Vagina (tissue), 2 donors: ENCODE measurements at regions not wholly inside any gene's neighbourhood (a gene's known extent, or its start where the extent isn't known, plus 50 kb on each side); places are given as distances from the start of the nearest gene placed in this dataset. TPM values are rescaled to one million over a fixed set of nuclear protein-coding genes. Genes with fewer than 3 reads are reported as not detected.

Source experiments
- DNase-seq, 2 donors: peaks; one replicate each; pipeline ENCODE4 v3.0.0-alpha.2; 2017; ENCODE audit errors: extremely low spot score in 2 of 2
- H3K27ac ChIP-seq: fragments of 200-600 bp; sonication (generic); one replicate; pipeline ENCODE4 v1.5.1; 2019
- H3K27me3 ChIP-seq: fragments of 200-600 bp; sonication (generic); one replicate; pipeline ENCODE4 v1.5.1; 2019
- H3K36me3 ChIP-seq, 2 donors: fragments of 200-600 bp; sonication (generic); one replicate each; pipeline ENCODE4 v1.5.1; 2017 to 2019
- H3K4me1 ChIP-seq: fragments of 200-600 bp; sonication (generic); one replicate; pipeline ENCODE4 v1.5.1; 2019
- H3K4me3 ChIP-seq, 2 donors: fragments of 200-600 bp; sonication (generic); 1 replicate in 1 of 2; 2 replicates in 1 of 2; pipeline ENCODE4 v1.5.1; 2016 to 2019
- H3K9me3 ChIP-seq: fragments of 200-600 bp; sonication (generic); one replicate; pipeline ENCODE4 v1.5.1; 2019
- CTCF ChIP-seq, 3 experiments: fragments of 450-650 bp in 2 of 3; fragments of 200-600 bp in 1 of 3; sonication (generic) in 1 of 3; IDR thresholded peaks; one replicate each; pipeline ENCODE4 v1.5.1; 2017 to 2019; ENCODE audit warnings: antibody characterized with exemption in 3 of 3, mild to moderate bottlenecking in 2 of 3, moderate library complexity in 2 of 3
- POLR2A ChIP-seq, 2 donors: fragments of 450-650 bp; IDR thresholded peaks; one replicate each; pipeline ENCODE4 v1.6.1; 2017; ENCODE audit warnings: antibody characterized with exemption in 2 of 2, mild to moderate bottlenecking in 2 of 2, moderate library complexity in 2 of 2
- POLR2AphosphoS5 ChIP-seq, 2 donors: sonication (generic); formaldehyde crosslinking; IDR thresholded peaks; one replicate each; pipeline ENCODE4 v1.9.0; 2017; ENCODE audit warnings: antibody characterized with exemption in 2 of 2, mild to moderate bottlenecking in 2 of 2, low read depth in 1 of 2; ENCODE audit not compliant: insufficient read depth in 1 of 2
- intact Hi-C: fragments of 100-400 bp; cut with DNase I; formaldehyde crosslinking; loops from one replicate; pipeline ENCODE4 v1.15.1; 2023
- small RNA-seq: library from RNA; depleted of rRNA; stranded (forward); fragments of <200 nt; gene quantifications from one replicate; pipeline ENCODE3, GENCODE V24; 2016

DNA sequence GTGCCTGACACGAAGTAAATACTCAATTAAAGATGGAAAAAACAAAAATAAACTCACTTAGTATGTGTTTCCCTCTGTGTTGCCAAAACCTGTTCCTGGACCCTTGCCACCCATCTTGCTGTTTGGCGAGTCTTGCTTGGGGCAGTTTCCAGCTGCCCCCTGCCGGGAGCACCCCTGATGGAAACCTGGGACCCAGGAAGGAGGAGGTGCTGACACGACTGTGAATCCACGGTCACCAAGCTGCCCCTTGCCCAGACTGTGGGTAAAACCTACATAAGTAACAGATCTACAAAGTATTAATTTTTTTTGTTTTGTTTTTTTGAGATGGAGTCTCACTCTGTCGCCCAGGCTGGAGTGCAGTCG lies 50.1 kb upstream of the SIAH1 start:
- DNase-seq: no peak
- intact Hi-C loops: no loop called here
- Histone ChIP-seq H3K27ac (no peak overlapping the region), H3K9me3 (no peaks in the 10 kb centered on the region), H3K4me1 (no peaks in the 10 kb centered on the region), H3K27me3 (no peaks in the 10 kb centered on the region), H3K36me3 (no peaks in the 10 kb centered on the region), H3K4me3 (no peak overlapping the region)
- TF ChIP-seq POLR2A (IDR thresholded peaks at IDR 0.05) (no peak), POLR2AphosphoS5 (IDR thresholded peaks at IDR 0.05; ENCODE audit: insufficient read depth in 1 of 2, low read depth in 1 of 2) (no peak), CTCF (IDR thresholded peaks at IDR 0.05) (no peak)

Small RNAs in the stretch of these regions (small RNA-seq; reads per million reads assigned to genes)
- gene AC026470.1: not detected
